HG02642 (cell line): ENCODE measurements at regions not wholly inside any gene's neighbourhood (a gene's known extent, or its start where the extent isn't known, plus 50 kb on each side); places are given as distances from the start of the nearest gene placed in this dataset.

Experiments used
- ATAC-seq: cut with Tn5 transposase; IDR thresholded peaks from one replicate; pipeline ENCODE4 v1.9.1; 2021; ENCODE audit warnings: mild to moderate bottlenecking; ENCODE audit not compliant: unreplicated experiment, poor library complexity

- no peak for ATAC-seq
Observed at GRCh38 chr1:69401879-69402278, 165.8 kb upstream of the LRRC7 start.

- no peak for ATAC-seq
Observed at GRCh38 chr1:69403756-69404320, 163.9 kb upstream of the LRRC7 start.

- no peak for ATAC-seq
Observed at GRCh38 chr1:69404486-69404885, 163.2 kb upstream of the LRRC7 start.

- ATAC-seq, result no peak
Observed at GRCh38 chr1:69406244-69406643, 161.5 kb upstream of the LRRC7 start.

- ATAC-seq, result no peak
Observed at GRCh38 chr1:69409731-69410456, 157.8 kb upstream of the LRRC7 start.

GRCh38 chr1:69410457-69410850, 157.3 kb upstream of the LRRC7 start:
- no peak for ATAC-seq

GRCh38 chr1:69410893-69411292, 156.8 kb upstream of the LRRC7 start:
- ATAC-seq, result no peak

GRCh38 chr1:69411617-69412016, 156.1 kb upstream of the LRRC7 start:
- no peak for ATAC-seq

- ATAC-seq, result no peak
Observed at GRCh38 chr1:69413129-69413528, 154.6 kb upstream of the LRRC7 start.

GRCh38 chr1:69414574-69414973, 153.1 kb upstream of the LRRC7 start:
- ATAC-seq, result no peak

- no peak for ATAC-seq
Observed at GRCh38 chr1:69421286-69421685, 146.4 kb upstream of the LRRC7 start.

GRCh38 chr1:69425871-69426270, 141.9 kb upstream of the LRRC7 start:
- ATAC-seq, result no peak

- ATAC-seq, result no peak
Observed at GRCh38 chr1:69426401-69426800, 141.3 kb upstream of the LRRC7 start.

GRCh38 chr1:69433073-69433472, 134.6 kb upstream of the LRRC7 start:
- no peak for ATAC-seq

GRCh38 chr1:69436151-69436550, 131.6 kb upstream of the LRRC7 start:
- no peak for ATAC-seq

GRCh38 chr1:69438056-69438795, 129.5 kb upstream of the LRRC7 start:
- ATAC-seq, result no peak

GRCh38 chr1:69441496-69441895, 126.2 kb upstream of the LRRC7 start:
- ATAC-seq, result no peak

- no peak for ATAC-seq
Observed at GRCh38 chr1:69451196-69451595, 116.5 kb upstream of the LRRC7 start.

GRCh38 chr1:69455718-69456117, 112.0 kb upstream of the LRRC7 start:
- ATAC-seq, result no peak

- ATAC-seq, result no peak
Observed at GRCh38 chr1:69459244-69459643, 108.5 kb upstream of the LRRC7 start.

- ATAC-seq, result no peak
Observed at GRCh38 chr1:69475021-69475420, 92.7 kb upstream of the LRRC7 start.

- no peak for ATAC-seq
Observed at GRCh38 chr1:69479734-69480133, 88.0 kb upstream of the LRRC7 start.
